ENCODE measurements at regions not wholly inside any gene's neighbourhood (a gene's known extent, or its start where the extent isn't known, plus 50 kb on each side); places are given as distances from the start of the nearest gene placed in this dataset.

- dilution Hi-C loops (cut with HindIII; ENCODE audit: low sequenced_read_pairs, unreplicated experiment): loop anchor here (25.0 kb wide), 1 partner anchor 521 kb away; no protein-coding TSS in a partner anchor
- no peak overlapping the region for H3K4ac ChIP-seq (ENCODE audit: low read depth, low read length)
- intact Hi-C loops (cut with micrococcal nuclease): no loop called here
- H3K9ac ChIP-seq (ENCODE audit: low read depth, low read length): no peak overlapping the region
- no peaks in the 10 kb centered on the region for H3K27me3 ChIP-seq (ENCODE audit: control insufficient read depth, insufficient read depth, low read length)
- H2BK15ac ChIP-seq (ENCODE audit: low read depth, low read length): no peak overlapping the region
- H2AK9ac ChIP-seq (replicated peaks; ENCODE audit: low read depth, low read length, poor library complexity): no peak overlapping the region
- H2BK5ac ChIP-seq (ENCODE audit: low read depth, low read length, poor library complexity, severe bottlenecking): no peak overlapping the region
- H3K4me3 ChIP-seq (ENCODE audit: insufficient read depth, low read depth, low read length): no peak overlapping the region
- TF ChIP-seq NFE2L2 (IDR thresholded peaks at IDR 0.05; ENCODE audit: low read depth, low read length) (no peak), BHLHE40 (IDR thresholded peaks at IDR 0.05; ENCODE audit: low read depth, low read length) (no peak), RCOR1 (IDR thresholded peaks at IDR 0.05; ENCODE audit: insufficient replicate concordance, low read length) (no peak), MXI1 (IDR thresholded peaks at IDR 0.05; ENCODE audit: borderline replicate concordance, low read depth, low read length) (no peak), MAFK (IDR thresholded peaks at IDR 0.05; ENCODE audit: low read depth, low read length) (no peak), POLR2A (IDR thresholded peaks at IDR 0.05; ENCODE audit: low read depth, low read length) (no peak), SMC3 (IDR thresholded peaks at IDR 0.05; ENCODE audit: low read depth, low read length) (no peak), ELK1 (IDR thresholded peaks at IDR 0.05; ENCODE audit: borderline replicate concordance, low read depth, low read length) (no peak), USF2 (IDR thresholded peaks at IDR 0.05; ENCODE audit: low read depth, low read length) (no peak), CHD1 (IDR thresholded peaks at IDR 0.05; ENCODE audit: low read depth, low read length) (no peak), MAZ (IDR thresholded peaks at IDR 0.05; ENCODE audit: borderline replicate concordance, low read depth, low read length) (no peak), RAD21 (IDR thresholded peaks at IDR 0.05; ENCODE audit: low read length) (no peak), CEBPB (IDR thresholded peaks at IDR 0.05; ENCODE audit: low read depth, low read length) (no peak), RFX5 (IDR thresholded peaks at IDR 0.05; ENCODE audit: low read depth, low read length) (no peak), FOS (IDR thresholded peaks at IDR 0.05; ENCODE audit: low read depth, low read length) (no peak), CTCF (conservative IDR thresholded peaks at IDR 0.05; ENCODE audit: low read depth, low read length) (no peak)
- DNase-seq (no peak), ATAC-seq (ENCODE audit: low read depth) (no peak)
- no peaks in the 10 kb centered on the region for H3K4me1 ChIP-seq (ENCODE audit: control insufficient read depth, insufficient read depth, low read length)
- H4K8ac ChIP-seq (ENCODE audit: low read depth in 2 of 2, low read length in 2 of 2): no peak overlapping the region
- no peak overlapping the region for H2AK5ac ChIP-seq (ENCODE audit: low read depth, low read length)
- H3K18ac ChIP-seq (ENCODE audit: low read depth, low read length): no peak overlapping the region
- no peak overlapping the region for H3K23ac ChIP-seq (ENCODE audit: low read depth, low read length)
- no peak overlapping the region for H2BK20ac ChIP-seq (ENCODE audit: low read depth, low read length)
- H3K14ac ChIP-seq (replicated peaks; ENCODE audit: low read depth, low read length): no peak overlapping the region
- no peak overlapping the region for H3K56ac ChIP-seq (ENCODE audit: extremely low read depth, insufficient read depth, low read length)
- H3K79me1 ChIP-seq (ENCODE audit: low read depth in 1 of 2, low read length in 2 of 2): no peaks in the 10 kb centered on the region
- no peak overlapping the region for H4K5ac ChIP-seq (ENCODE audit: low read depth, low read length)
- BruUV-seq (replicated peaks): no TSS peak
- no peak overlapping the region for H4K91ac ChIP-seq (ENCODE audit: insufficient read depth, low read depth, low read length)
- H3K9me3 ChIP-seq (ENCODE audit: control insufficient read depth, insufficient read depth, low read length): no peaks in the 10 kb centered on the region
- WGBS, 2 experiments (ENCODE audit: extremely low coverage in 2 of 2, insufficient read length in 1 of 2): no CpG with 5 or more reads among the region's 2 CpGs
- H2AFZ ChIP-seq (replicated peaks; ENCODE audit: low read length, poor library complexity): no peak overlapping the region
- H3K9me1 ChIP-seq (ENCODE audit: insufficient read depth, low read length): no peaks in the 10 kb centered on the region
- no peaks in the 10 kb centered on the region for H4K20me1 ChIP-seq (ENCODE audit: insufficient read depth, low read length)
- no peak overlapping the region for H3K27ac ChIP-seq (ENCODE audit: insufficient read depth, low read length)
- CTCF ChIA-PET: no interaction called here
- H3K36me3 ChIP-seq (ENCODE audit: control insufficient read depth, insufficient read depth, low read length): no peaks in the 10 kb centered on the region
- in situ Hi-C loops (cut with MboI; ENCODE audit: low sequenced_read_pairs): no loop called here
- POLR2A ChIA-PET (ENCODE audit: unreplicated experiment): no interaction called here
- no peak overlapping the region for H2BK120ac ChIP-seq (ENCODE audit: low read depth, low read length)
- no peak overlapping the region for H3K4me2 ChIP-seq (ENCODE audit: low read depth, low read length)
These were observed 101.3 kb upstream of the E2F7 start for GRCh38 chr12:77166696-77167095.

All from IMR-90 (cell line).